ENCODE measurements at regions not wholly inside any gene's neighbourhood (a gene's known extent, or its start where the extent isn't known, plus 50 kb on each side); places are given as distances from the start of the nearest gene placed in this dataset.

DNA sequence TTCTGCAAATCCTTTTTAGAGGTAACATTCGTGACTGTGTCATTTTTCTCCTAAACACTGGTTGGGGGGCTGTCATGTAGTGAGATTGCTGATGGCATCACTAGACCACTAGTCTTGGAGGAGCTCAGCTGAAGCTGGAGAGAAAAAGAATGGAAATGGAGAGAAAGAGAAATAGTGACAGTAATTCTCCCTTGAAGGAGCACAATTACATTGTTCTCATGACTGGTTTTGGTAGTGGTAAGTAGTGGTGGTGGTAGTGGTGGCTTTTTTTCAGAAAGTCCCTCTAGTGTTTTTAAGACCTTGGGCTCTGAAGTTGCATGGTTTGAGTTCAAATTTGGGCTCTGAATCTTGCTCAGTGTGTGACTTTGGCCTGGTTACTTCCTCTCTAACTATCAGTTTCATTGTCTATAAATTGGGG lies 99.8 kb downstream of the LARP7 start:
- TF ChIP-seq, protein P1, sequence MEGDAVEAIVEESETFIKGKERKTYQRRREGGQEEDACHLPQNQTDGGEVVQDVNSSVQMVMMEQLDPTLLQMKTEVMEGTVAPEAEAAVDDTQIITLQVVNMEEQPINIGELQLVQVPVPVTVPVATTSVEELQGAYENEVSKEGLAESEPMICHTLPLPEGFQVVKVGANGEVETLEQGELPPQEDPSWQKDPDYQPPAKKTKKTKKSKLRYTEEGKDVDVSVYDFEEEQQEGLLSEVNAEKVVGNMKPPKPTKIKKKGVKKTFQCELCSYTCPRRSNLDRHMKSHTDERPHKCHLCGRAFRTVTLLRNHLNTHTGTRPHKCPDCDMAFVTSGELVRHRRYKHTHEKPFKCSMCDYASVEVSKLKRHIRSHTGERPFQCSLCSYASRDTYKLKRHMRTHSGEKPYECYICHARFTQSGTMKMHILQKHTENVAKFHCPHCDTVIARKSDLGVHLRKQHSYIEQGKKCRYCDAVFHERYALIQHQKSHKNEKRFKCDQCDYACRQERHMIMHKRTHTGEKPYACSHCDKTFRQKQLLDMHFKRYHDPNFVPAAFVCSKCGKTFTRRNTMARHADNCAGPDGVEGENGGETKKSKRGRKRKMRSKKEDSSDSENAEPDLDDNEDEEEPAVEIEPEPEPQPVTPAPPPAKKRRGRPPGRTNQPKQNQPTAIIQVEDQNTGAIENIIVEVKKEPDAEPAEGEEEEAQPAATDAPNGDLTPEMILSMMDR (conservative IDR thresholded peaks at IDR 0.05; ENCODE audit: low read length), result no peak
- no peak for TF ChIP-seq EZH2phosphoT487 (IDR thresholded peaks at IDR 0.05; ENCODE audit: borderline replicate concordance)
